ENCODE measurements at regions not wholly inside any gene's neighbourhood (a gene's known extent, or its start where the extent isn't known, plus 50 kb on each side); places are given as distances from the start of the nearest gene placed in this dataset.

GRCh38 chr20:6908673-6909072 lies 141.2 kb downstream of the BMP2 start:
- Mint-ChIP-seq H3K27me3 (no peaks in the 10 kb centered on the region), H3K4me3 (no peak overlapping the region), H3K27ac (no peak overlapping the region), H3K4me1 (no peaks in the 10 kb centered on the region), H3K9me3 (ENCODE audit: insufficient read depth) (peaks cover 2% of the 10 kb centered on the region)
- ChIA-PET POLR2A (no interaction called here), CTCF (no interaction called here)
- Histone ChIP-seq H3K4me2 (replicated peaks; ENCODE audit: low read depth, low read length, poor library complexity, severe bottlenecking) (no peak overlapping the region), H4K20me1 (ENCODE audit: control insufficient read depth, insufficient read depth, low read length, poor library complexity, severe bottlenecking) (no peaks in the 10 kb centered on the region), H3K4me3 (ENCODE audit: control extremely low read depth in 1 of 5, extremely low read depth in 1 of 5, insufficient read depth in 1 of 5, low read depth in 2 of 5, low read length in 4 of 5) (no peak overlapping the region), H2AFZ (ENCODE audit: insufficient read depth, low read depth, low read length, poor library complexity, severe bottlenecking) (no peak overlapping the region), H3K79me2 (ENCODE audit: control insufficient read depth, insufficient read depth, low read length) (no peaks in the 10 kb centered on the region), H3K27ac (ENCODE audit: low read length in 2 of 2) (no peak overlapping the region), H3K4me1 (ENCODE audit: control insufficient read depth in 2 of 2, insufficient read depth in 2 of 2, low read length in 2 of 2) (no peaks in the 10 kb centered on the region), H3K9me3 (ENCODE audit: control extremely low read depth in 1 of 3, control insufficient read depth in 2 of 3, insufficient read depth in 1 of 3, low read length in 2 of 3) (no peaks in the 10 kb centered on the region), H3K36me3 (replicated peaks in 1 of 2; ENCODE audit: control extremely low read depth in 1 of 2, control insufficient read depth in 1 of 2, extremely low read depth in 1 of 2, insufficient read depth in 2 of 2, low read length in 1 of 2) (no peaks in the 10 kb centered on the region), H3K9ac (ENCODE audit: low read length) (no peak overlapping the region), H3K27me3 (replicated peaks in 1 of 4; ENCODE audit: control extremely low read depth in 1 of 4, control insufficient read depth in 3 of 4, insufficient read depth in 4 of 4, low read length in 3 of 4) (no peaks in the 10 kb centered on the region)
- 100% methylated on average over 1 of the region's 2 CpGs for WGBS (ENCODE audit: insufficient coverage)
- no peak for TF ChIP-seq CTCF (IDR thresholded peaks at IDR 0.05)
- TF ChIP-seq EZH2 (IDR thresholded peaks at IDR 0.05; ENCODE audit: borderline replicate concordance, insufficient read depth, low read depth, low read length, poor library complexity, severe bottlenecking) = no peak
- intact Hi-C loops (cut with micrococcal nuclease) = no loop called here
- no peak for ATAC-seq (ENCODE audit: low read depth)
- no peak for DNase-seq

GRCh38 chr20:6909608-6910007 lies 142.1 kb downstream of the BMP2 start:
- Histone ChIP-seq H3K9ac (ENCODE audit: low read length) (no peak overlapping the region), H3K4me3 (ENCODE audit: control extremely low read depth in 1 of 5, extremely low read depth in 1 of 5, insufficient read depth in 1 of 5, low read depth in 2 of 5, low read length in 4 of 5) (no peak overlapping the region), H3K4me1 (ENCODE audit: control insufficient read depth in 2 of 2, insufficient read depth in 2 of 2, low read length in 2 of 2) (no peaks in the 10 kb centered on the region), H3K9me3 (ENCODE audit: control extremely low read depth in 1 of 3, control insufficient read depth in 2 of 3, insufficient read depth in 1 of 3, low read length in 2 of 3) (no peaks in the 10 kb centered on the region), H3K27ac (ENCODE audit: low read length in 2 of 2) (no peak overlapping the region), H3K4me2 (replicated peaks; ENCODE audit: low read depth, low read length, poor library complexity, severe bottlenecking) (no peak overlapping the region), H2AFZ (ENCODE audit: insufficient read depth, low read depth, low read length, poor library complexity, severe bottlenecking) (no peak overlapping the region), H3K36me3 (replicated peaks in 1 of 2; ENCODE audit: control extremely low read depth in 1 of 2, control insufficient read depth in 1 of 2, extremely low read depth in 1 of 2, insufficient read depth in 2 of 2, low read length in 1 of 2) (no peaks in the 10 kb centered on the region), H3K79me2 (ENCODE audit: control insufficient read depth, insufficient read depth, low read length) (no peaks in the 10 kb centered on the region), H3K27me3 (replicated peaks in 1 of 4; ENCODE audit: control extremely low read depth in 1 of 4, control insufficient read depth in 3 of 4, insufficient read depth in 4 of 4, low read length in 3 of 4) (no peaks in the 10 kb centered on the region), H4K20me1 (ENCODE audit: control insufficient read depth, insufficient read depth, low read length, poor library complexity, severe bottlenecking) (no peaks in the 10 kb centered on the region)
- ChIA-PET CTCF (no interaction called here), POLR2A (no interaction called here)
- ATAC-seq (ENCODE audit: low read depth) = no peak
- no peak overlapping the region for H3K27ac Mint-ChIP-seq
- WGBS (ENCODE audit: insufficient coverage) = no CpG with 5 or more reads among the region's 3 CpGs
- no peak overlapping the region for H3K4me3 Mint-ChIP-seq
- no peaks in the 10 kb centered on the region for H3K27me3 Mint-ChIP-seq
- peaks cover 2% of the 10 kb centered on the region for H3K9me3 Mint-ChIP-seq (ENCODE audit: insufficient read depth)
- no peak for TF ChIP-seq EZH2 (IDR thresholded peaks at IDR 0.05; ENCODE audit: borderline replicate concordance, insufficient read depth, low read depth, low read length, poor library complexity, severe bottlenecking)
- TF ChIP-seq CTCF (IDR thresholded peaks at IDR 0.05) = no peak
- intact Hi-C loops (cut with micrococcal nuclease) = no loop called here
- H3K4me1 Mint-ChIP-seq = no peaks in the 10 kb centered on the region
- DNase-seq = no peak

Measured in B cell (primary cell).